ACHN (cell line): ENCODE measurements at regions not wholly inside any gene's neighbourhood (a gene's known extent, or its start where the extent isn't known, plus 50 kb on each side); places are given as distances from the start of the nearest gene placed in this dataset.

Experiments used
- DNase-seq: peaks from one replicate; pipeline ENCODE4 v3.0.0-alpha.2; 2015
- in situ Hi-C: cut with HindIII; loops from 2 replicates; pipeline ENCODE4 v1.10.0; 2017; ENCODE audit warnings: low sequenced_read_pairs, low pct_ligation_motif_present, low pct_unique_long_range_greater_than_20kb

DNA sequence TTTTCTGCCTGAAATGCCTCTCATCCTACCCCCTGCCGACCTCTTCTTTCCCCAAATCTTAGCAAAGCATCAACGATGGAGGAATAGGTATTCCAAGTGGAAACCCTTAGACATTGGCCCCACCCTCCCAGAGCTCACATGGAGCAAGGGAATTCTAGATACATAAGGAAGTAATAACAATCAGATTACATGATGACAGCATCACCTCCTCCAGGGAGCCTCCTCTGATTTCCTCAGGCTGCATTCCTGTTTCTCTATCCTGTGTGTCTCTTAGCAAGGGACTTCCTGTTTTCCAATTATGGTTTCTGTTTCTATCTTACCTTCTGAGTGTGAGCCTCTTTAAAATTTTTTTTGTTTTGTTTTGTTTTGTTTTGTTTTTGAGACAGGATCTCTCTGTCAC is 246.6 kb downstream of the TSHZ3 start:
- no peak for DNase-seq
- in situ Hi-C loops, result no loop called here

DNA sequence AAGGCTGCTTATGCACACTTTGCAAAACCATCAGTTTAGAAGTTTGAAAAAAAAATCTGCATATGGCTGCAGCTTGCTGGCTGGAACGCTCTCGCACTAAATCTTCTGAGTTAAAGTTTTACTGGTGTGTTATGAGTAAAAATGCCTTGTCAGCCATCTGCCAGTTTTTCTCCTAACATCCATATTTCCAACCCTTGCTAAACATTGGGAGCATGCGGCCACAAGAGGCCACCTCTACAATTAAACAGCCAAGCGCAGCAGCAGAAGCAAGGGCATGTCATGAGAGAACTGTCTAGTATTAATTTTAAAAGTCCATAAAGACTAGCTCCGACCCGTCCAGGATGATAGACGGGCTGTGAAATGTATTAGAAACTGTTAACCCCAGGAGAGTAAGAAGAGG is 248.3 kb downstream of the TSHZ3 start:
- in situ Hi-C loops, result no loop called here

DNA sequence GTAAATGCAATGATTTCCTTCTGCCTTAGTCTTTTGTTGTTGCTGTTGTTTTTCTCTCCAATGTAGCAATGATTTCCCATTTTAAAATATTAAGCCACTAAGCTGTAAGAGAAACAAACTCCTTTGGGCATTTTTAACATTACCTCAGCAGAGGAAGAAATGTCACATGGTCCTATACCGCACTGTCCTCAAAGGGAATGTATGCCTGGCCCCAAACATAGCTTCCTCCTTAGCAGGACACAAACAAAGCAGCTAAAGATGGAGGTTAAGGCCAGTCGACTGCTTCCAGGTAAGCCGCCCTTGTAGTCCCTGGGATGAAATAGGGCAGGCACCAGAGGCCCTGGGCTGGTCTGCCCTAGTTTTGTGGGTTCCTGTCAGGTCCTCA is 249.0 kb downstream of the TSHZ3 start:
- DNase-seq, result no peak
- in situ Hi-C loops, result no loop called here

More for the DNA sequence above, 248.3 kb downstream of the TSHZ3 start:
- DNase-seq, result no peak

DNA sequence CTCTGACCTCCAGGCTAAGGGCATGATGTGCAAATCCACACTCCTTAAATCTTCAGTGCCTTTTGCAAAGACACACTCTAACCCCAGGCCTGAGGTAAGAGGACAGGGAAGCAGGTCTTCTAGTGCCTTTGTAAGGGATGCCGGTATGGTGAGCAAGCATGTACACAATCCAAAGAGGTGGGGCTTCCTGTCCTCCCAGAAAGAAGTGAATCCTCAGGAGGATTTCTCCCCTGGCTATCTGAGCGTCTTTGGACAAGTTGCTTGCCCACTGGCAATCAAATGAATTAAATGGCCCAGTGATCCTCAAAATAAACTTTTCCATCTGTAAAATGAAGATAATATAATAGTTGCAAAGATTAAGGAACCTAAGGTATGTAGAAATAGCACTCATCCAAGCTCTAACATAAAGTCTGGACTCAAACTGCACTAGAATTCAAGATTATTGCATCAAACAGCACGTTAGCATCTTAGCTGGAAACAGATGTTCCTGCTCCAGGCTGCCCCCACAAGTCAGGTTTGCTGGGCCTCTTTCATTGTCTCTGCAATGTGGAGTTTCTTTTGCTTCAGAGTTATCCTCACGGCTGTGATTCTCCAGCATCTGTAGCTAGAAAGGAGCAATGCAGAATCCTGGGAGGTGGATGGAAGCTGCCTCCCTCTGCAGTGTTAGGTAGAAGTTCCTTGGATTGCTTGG is 249.6 kb downstream of the TSHZ3 start:
- in situ Hi-C loops, result no loop called here
- no peak for DNase-seq

GRCh38 chr19:31098836-31099235 is 250.4 kb downstream of the TSHZ3 start:
- in situ Hi-C loops, result no loop called here
- DNase-seq, result no peak

DNA sequence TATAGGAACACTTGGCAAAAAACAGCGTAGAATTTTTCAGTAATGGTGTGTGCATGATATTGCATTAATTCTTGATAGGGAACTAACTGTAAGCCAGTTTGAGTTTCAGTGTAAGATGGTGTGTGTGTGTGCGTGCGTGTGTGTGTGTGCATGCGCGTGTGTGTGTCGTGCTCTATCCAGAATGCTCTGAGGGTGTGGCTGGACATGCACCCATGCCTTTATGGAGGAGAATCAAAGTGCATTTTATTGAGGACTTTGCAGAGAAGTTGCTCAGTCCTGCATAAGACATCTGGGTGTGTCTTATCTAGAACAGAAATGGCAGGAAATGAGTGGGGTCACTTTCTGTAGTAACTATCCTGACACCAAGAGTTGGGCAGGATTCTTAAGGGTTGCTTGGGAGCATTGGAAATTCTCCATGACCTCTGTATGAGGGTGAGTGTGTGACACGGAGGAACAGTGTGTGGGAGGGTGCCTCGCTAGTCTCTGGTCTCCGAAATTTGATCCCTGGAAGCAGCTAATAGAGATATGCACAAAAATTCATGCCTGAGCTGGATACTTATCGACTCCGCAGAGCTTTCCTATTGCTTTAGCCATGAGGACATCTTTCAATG is 252.2 kb downstream of the TSHZ3 start:
- no peak for DNase-seq
- in situ Hi-C loops, result no loop called here

GRCh38 chr19:31096062-31096830 is 253.0 kb downstream of the TSHZ3 start:
- no peak for DNase-seq
- in situ Hi-C loops, result no loop called here

DNA sequence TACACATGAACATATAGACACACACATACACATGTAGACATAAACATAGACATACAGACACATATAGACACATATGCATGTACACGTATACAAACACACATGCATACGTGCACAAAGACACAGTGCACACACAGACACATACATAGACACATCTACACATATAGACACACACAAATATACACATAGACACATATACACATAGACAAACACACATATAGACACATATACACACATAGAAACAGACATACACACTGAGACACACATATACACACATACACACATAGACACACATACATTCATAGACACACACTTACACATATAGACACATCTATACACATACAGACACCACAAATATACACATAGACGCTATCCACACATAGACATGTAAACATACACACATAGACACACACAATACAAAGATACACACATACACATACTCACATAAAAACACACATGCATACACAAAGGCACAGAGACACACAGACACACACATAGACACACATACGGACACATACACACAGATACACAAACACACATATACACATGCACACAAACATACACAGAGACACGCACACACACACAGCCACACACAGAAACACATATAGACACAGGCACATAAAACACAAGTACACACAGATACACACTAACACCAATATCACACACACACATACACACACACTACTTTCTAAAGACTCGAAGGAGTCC is 254.0 kb downstream of the TSHZ3 start:
- in situ Hi-C loops, result no loop called here
- DNase-seq, result no peak

DNA sequence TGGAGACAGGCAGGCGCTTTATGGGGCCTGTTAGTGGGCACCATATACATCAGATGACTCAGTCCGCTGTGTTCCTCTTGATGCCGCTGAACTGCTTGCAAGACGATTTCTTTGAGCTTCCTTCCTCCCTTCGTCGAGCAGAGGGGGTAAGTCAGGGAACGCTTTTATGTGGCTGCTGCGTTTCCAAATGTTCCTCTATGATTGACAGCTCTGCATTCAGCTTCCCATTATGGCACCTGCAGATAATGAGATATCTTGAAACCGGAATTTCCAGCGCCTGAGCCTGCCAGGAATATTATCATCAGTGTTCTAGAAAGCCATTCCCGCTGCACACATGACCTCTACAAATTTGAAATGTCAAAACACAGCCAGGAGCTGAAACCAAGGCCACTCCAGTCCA is 257.0 kb downstream of the TSHZ3 start:
- in situ Hi-C loops, result no loop called here
- no peak for DNase-seq

- DNase-seq, result no peak
- in situ Hi-C loops, result no loop called here
Measured at GRCh38 chr19:31089681-31090080, 259.6 kb downstream of the TSHZ3 start.

DNA sequence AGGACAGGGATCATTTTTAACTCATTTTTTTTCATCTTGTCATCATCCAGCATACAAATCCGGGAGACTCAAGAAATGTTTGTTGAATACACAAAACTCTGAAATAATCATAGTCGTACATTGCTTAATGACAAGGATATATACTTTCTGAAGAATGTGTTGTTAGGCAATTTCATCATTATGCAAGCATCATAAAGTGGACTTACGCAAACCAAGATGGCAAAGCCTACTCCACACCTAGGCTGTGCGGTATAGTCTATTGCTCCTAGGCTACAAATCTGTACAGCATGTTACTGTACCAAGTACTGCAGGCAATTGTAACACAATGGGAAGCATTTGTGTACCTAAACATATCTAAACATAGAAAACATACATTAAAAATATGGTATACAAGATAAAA is 264.1 kb downstream of the TSHZ3 start:
- in situ Hi-C loops, result no loop called here
- DNase-seq, result no peak

DNA sequence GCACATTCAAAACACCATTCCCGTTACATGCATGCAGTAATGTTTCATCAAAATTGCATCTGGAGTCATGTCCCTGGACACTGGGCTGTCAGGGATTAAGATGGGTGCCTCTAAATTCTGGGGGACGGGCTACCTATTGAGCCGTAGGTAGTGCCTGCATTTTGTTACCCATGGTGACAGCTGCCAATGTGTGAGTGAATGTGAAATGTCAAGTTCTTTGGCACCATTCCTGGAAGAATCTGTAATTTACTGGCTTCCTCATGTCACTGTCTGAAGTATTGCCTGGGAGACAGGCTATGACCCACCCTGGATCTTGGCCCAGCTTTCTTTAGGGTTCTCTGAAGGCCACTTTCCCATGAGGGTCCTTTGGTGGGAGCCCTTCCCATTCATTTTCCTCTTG is 266.1 kb downstream of the TSHZ3 start:
- in situ Hi-C loops, result no loop called here
- no peak for DNase-seq

DNA sequence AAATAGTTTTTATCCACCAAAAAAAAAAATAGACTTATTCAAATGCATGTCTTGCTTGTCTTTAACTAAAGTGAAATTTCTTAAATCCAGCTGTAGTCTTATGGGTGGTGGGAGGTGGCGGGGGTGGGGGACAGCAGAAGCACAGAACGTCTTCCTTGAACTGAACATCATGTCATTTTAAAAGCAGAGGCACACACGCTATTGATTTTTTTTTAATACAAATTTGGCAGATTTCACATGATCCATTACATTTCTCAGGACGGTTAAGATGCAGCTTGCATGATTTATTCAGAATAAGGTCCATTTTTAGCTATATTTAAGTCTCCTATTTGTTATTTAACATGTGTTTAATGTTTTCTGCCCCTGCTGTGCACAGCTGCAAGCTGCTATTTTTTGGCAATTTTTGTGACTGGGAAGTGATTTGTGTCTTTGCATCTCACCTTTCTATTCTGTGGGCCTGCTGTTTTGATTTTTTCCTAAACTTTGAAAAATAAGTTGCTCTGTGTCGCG is 274.0 kb downstream of the TSHZ3 start:
- no peak for DNase-seq
- in situ Hi-C loops, result no loop called here

- no peak for DNase-seq
- in situ Hi-C loops, result no loop called here
Measured at GRCh38 chr19:31074199-31075125, 274.8 kb downstream of the TSHZ3 start.

DNA sequence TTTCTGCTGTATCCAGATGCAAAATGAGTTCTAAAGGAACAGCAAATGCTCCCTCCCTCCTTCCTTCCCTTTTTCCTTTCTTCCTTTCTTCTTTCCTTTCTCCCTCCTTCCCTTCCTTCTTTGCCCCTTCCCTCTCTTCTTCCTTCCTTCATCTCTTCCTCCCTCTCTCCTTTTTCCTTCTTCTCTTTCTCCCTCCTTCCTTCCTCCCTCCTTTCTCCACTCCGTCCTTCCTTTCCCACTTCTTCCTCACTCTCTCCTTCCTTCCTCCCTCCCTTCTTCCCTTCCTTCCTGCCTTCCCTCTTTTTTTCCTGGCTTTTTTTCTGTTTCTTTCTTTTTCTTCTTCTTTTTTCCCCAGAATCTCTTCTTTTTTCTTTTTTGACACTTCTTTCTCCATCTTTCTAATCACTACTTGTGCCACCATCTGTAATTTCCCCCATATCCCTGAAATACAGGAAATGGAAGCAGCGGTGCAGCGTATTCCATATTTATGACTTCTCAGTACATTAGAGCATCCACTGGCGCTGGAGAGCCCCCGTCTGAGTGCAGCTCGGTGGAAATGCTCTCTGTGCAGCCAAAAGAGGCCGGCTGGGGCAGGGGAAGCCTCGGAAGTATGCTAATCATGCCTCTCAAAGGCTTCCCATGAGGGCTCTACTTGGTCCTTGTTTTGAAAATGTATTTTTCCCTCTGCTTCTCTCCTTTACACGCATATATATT is 275.6 kb downstream of the TSHZ3 start:
- DNase-seq, result no peak
- in situ Hi-C loops, result no loop called here

- in situ Hi-C loops, result no loop called here
- no peak for DNase-seq
Measured at GRCh38 chr19:31072451-31072850, 276.8 kb downstream of the TSHZ3 start.

- in situ Hi-C loops, result no loop called here
- DNase-seq, result no peak
Measured at GRCh38 chr19:31071136-31071855, 277.9 kb downstream of the TSHZ3 start.
